T-helper 9 cell (primary cell): ENCODE measurements at regions not wholly inside any gene's neighbourhood (a gene's known extent, or its start where the extent isn't known, plus 50 kb on each side); places are given as distances from the start of the nearest gene placed in this dataset.

Experiments
- DNase-seq: peaks from one replicate; pipeline ENCODE4 v3.0.0-alpha.2; 2020

- DNase-seq: peak; percentile 31
Observed at GRCh38 chr10:78974617-78975317, 94.0 kb upstream of the ZMIZ1 start.

DNA sequence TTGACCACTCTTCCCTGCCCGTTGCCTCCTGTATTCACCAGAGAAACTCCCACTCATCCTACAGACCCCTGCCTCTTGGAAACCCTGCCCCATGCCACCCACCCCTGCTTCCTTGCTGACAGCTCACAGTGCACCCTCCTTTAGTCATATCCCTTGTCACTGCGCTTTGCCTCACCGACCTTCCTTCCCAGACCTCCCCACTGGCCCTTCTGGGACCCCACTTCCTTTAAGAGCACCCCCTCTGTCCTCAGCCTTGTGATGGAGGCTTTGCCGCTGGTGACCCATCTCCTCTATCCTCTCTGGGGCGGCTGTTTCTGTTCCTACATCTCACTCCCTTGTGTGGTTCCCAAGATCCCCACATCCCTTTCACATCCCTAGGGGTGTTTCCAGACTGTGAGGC lies 92.8 kb upstream of the ZMIZ1 start:
- no peak for DNase-seq

- DNase-seq: no peak
Observed at GRCh38 chr10:78976825-78977755, 91.7 kb upstream of the ZMIZ1 start.

- no peak for DNase-seq
Observed at GRCh38 chr10:78979938-78980337, 88.8 kb upstream of the ZMIZ1 start.

DNA sequence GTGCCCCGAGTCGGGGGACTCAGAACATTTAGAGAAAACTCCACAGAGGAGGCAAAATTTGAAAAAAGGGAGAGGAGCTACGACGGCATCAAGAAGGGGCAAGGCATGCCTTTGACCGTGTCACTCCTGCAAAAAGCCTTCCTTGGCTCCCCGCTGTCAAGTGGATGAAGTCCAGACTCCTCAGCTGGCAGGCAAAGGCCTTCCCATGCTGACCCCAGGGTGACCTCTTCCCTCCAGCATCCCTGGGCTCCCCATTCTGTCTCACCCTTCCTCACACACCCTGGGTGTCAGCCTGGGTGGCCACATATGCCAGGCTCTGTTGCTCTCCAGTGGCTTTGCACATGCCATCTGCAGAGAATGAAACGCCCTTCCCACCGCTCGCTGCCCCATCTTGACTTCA lies 88.4 kb upstream of the ZMIZ1 start:
- no peak for DNase-seq

GRCh38 chr10:78980815-78981214 lies 88.0 kb upstream of the ZMIZ1 start:
- no peak for DNase-seq

DNA sequence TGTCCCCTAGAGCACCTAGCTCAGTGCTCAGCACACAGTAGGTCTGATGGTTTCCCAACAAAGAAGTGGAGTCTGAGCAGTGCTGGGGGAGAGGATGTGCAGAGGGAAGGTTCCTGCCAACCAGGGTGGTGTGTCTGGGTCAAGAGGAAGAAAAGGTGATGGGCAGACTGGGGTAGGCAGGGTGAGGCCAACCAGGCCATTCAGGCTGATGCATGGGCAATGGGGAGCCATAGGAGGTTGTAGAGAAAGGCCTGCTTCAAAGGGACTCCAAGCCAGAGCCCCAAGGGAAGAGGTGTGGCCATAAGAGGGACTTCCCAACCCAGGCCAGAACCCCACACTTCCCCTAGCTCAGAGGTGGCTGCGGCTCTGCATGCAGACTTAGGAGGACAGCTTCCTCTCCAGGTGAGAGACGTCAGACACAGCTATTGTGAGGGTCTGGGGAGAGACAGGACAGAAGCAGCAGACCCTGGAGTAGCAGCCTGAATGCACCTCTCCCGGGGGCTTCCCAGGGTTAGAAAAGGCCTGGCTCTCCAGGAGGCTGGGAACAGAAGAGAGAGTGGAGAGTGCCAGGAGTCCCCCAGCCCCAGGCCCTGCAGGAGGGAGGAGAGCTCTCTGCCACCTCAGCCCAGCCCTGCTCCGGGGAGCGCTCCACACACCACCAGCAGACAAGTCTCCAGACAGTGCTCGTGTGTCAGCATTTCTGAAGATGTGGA lies 87.4 kb upstream of the ZMIZ1 start:
- DNase-seq: no peak

DNA sequence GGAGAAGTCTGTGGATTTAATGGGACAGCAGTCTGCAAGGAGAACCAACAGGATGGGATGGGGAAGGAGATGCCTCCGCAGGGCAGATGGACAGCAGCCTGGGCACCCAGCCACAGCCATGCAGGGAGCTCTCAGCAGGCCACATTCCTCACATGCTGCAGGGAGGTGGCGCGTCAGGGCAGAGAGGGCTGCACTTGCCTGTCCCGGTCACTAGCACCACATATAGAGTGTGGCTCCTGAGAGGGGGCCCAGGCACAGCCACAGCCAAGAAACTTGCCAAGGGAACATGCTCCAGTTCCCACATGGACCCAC lies 86.8 kb upstream of the ZMIZ1 start:
- no peak for DNase-seq

GRCh38 chr10:78982726-78983125 lies 86.0 kb upstream of the ZMIZ1 start:
- no peak for DNase-seq

GRCh38 chr10:78983608-78984007 lies 85.2 kb upstream of the ZMIZ1 start:
- DNase-seq: no peak

DNA sequence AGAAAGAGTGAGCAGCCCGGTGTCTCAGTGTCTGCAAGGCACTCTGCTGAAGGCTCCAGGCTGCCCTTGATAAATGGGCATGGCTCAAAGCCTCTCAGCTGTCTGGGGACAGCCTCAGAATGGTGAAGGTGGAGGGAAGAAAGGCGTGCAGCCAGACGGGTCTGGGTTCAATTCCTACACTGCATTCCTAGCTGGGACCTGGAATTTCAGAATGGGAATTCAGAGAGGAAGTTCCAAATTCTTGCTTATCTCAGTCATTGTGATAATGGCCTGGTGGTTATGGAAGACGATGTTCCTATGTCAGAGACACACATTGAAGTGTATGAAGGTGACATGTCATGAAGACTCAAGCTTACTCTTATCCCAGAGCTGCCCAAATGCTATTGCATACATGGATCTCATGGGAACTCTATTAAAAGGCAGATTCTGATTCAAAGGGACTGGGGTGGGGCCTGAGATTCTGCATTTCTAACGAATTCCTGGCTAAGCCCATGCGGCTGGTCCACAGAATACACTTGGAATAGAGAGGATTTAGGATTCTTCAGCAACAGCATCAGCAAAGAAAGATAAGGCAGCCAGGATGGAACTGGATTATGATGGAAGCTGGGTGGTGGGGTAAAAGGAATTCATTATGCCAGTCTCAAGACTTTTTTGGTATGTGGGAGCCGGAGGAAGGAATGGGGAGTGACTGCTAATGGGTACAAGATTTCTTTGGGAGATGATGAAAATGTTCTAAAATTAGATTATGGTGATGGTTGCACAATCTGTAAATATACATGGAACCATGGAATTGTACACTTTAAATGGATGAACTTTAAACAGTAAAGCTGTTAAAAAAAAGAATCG lies 82.6 kb upstream of the ZMIZ1 start:
- no peak for DNase-seq

- no peak for DNase-seq
Observed at GRCh38 chr10:78991187-78991586, 77.6 kb upstream of the ZMIZ1 start.

DNA sequence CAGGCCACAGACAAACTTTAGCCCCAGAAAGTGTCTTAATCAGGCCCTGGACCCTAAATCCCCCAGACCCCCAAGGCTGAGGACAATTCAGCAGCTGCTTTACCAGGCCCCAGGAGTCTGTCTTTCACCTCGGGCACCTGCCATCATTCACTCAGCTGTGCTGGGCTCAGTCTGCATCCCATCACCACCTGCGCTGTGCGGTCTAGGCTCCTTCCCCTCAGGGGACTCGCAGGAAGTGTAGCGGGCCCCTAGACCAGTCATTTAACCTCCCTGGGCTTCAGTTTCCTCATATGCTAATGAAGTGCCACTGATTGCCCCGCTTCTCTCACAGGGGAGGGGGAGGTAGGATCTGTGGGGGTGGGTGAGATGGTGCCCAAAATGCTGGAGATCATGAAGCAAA lies 76.4 kb upstream of the ZMIZ1 start:
- DNase-seq: no peak

- DNase-seq: no peak
Observed at GRCh38 chr10:78993261-78993945, 75.4 kb upstream of the ZMIZ1 start.

DNA sequence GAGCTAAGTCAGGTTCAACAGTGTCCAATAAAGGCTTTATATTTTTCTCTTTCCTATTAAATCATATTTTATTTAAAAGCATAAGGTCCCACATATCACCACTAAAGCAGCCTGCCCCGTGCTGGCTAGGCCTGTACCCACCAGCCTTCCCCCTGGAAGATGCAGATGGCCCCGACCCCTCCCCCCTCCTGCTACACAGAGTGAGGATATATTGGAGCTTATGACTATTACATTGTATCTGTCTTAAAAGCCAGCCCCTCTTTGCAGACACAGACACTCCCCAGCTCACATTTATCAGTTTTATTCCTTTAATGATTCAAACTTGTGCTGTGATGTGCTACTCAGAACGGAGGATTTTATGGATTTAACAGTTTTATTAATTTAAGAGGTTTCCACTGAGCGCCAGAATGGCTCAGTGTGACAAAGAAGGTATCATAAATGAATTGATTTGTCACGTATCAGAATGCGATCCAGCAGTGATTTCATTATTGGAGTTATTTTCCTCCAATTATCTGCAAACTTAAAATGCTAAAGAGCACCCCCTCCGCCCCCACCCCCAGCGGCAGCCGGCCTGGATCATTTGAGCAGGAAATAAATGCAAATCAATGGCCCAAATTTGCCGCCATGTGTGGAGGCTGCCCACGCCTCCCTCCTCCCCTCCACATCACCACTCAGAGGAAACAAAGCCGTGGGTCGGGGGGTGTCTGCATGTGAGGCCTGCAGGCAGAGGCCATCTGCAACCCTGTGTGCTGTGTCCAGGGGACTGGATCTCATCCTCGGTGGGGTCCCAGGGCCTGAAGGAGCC lies 72.6 kb upstream of the ZMIZ1 start:
- no peak for DNase-seq

DNA sequence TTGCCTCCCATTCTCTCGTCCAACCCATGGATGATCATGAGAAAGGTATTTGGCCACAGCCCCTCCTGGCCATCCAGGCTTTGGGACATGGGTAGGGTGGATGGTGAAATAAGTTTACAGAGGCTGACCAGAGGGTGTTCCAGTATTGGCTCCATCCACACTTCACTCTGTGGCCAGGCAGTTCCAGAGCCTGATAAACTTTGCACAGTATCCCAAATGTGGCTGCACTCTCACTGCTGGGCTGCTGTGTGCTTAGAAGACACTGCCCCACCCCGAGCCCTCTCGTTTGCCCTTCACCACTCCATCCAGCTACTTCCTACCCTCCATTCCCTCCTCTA lies 72.0 kb upstream of the ZMIZ1 start:
- DNase-seq: no peak

DNA sequence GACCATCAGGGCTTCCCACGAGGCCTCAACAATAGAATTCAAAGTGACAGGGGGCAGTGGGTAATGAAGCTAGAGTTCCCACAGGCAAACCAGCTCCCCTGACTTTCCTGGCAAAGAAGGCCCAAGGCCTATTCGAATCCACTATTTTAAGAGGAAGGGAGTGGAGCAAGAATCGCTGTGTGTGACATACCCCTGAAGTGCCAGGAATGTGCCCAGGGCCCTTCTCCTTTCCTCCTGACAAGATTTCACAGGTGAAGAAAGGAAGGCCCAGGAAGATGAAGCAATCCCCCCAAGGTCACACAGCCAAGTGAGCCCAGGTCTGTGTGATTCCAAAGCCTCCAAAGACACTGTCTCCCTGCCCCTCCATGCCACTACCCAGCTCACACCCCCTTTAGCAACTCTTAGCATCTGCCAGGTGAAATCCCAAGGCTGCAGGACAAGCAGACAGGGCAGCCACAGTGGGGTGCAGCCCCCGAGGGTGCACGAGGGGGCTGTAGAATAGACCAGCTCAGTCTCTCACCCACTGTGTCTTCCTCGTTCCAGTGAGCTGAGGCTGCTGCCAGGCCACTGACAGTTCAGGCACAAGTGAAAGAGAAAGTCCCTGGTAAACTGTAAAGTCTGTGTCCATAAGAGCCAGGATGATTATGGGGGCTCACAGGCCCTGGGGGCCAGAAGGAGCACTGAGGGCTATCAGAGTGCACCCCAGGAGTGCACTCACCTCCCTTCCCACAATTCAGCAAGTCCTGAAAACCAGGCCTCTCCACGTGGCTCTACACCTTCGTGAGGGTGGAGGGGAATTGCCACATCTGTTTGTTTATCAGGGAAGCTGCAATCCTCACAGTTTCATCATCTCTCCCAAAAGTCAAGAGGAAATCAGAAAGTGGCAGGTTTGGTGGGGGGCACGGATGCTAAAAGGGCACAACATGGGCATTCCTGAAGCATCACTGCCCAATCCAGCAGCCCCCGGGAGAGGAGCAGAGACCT lies 70.8 kb upstream of the ZMIZ1 start:
- no peak for DNase-seq

- no peak for DNase-seq
Observed at GRCh38 chr10:79001082-79001885, 67.5 kb upstream of the ZMIZ1 start.

DNA sequence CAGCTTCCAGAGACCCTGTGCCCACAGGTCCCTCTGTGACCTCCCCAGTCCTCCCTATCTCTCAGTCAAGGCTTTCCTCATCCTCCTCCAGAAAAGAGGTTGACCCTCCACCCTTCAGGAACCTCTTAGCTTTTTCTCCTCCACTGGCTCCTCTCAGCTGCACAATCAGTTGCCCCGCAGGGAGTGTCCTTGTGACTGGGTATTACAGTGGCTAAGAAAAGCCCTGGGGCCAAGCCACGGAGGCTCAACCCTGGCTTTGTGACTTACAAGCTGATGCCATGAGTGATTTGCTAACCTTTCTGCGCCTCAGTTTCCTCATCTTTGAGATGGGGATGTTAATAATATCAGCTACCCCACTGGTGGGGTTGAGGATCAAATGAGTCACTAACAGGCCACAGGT lies 66.4 kb upstream of the ZMIZ1 start:
- DNase-seq: no peak
